ENCODE measurements at regions not wholly inside any gene's neighbourhood (a gene's known extent, or its start where the extent isn't known, plus 50 kb on each side); places are given as distances from the start of the nearest gene placed in this dataset.

DNA sequence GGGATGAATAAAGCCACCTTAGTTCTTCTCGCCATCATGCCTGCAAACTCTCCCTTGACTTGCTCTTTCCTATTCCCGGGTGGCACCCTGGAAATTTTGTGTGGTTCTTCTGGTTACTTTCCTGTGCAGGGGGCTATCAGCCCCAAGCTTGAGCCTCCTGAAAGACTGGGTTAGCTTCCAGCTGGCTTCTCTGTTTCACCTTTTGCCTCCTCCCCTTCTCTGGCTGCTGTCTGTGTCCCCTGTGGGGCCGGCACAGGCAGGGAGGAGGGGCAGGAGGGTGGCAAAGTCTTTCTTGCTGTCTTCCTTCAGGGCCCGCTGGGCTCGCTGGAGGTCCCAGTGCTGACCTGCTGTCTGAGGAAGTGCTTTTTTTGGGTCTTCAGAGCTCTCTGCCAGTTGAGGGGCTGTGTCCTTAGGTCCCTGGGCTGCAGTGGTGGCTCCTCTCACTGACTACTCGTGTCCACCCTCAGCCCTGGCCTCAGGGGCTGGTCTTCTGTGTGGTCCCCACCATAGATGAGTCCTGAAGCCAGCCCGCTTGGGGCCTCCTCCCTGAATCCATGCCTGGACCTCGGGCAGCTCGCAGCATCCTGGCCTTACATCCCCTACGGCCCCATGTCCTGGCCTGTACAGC lies 196.5 kb downstream of the KLF13 start:
- Mint-ChIP-seq H3K36me3 (ENCODE audit: low read depth) (no peaks in the 10 kb centered on the region), H3K4me3 (ENCODE audit: low read depth) (no peak overlapping the region), H3K27ac (no peak overlapping the region), H3K27me3 (ENCODE audit: low read depth) (peaks cover 5% of the 10 kb centered on the region), H3K4me1 (ENCODE audit: low read depth) (no peaks in the 10 kb centered on the region), H3K9me3 (no peaks in the 10 kb centered on the region)
- DNase-seq (ENCODE audit: low spot score): no peak
- intact Hi-C loops (cut with micrococcal nuclease): no loop called here

DNA sequence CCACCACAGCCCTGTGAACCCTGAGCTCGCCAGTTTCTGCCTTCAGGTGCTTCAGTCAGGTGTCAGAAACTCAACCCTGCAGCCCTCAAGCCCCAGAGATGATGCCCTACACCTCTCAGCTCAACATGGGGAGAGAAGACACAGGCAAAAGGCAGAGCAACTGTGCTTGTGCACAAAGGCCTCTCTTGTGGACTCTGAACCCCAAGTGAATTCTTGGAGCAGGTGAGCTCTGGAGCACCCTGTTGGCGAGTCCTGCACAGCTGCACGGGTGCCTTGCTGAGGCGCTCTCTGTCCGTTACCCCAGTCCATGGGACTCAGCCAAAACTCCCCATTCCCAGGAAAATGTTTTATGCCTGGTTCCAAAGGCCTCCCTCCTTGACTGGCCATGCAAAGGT lies 197.0 kb downstream of the KLF13 start:
- H3K4me3 Mint-ChIP-seq (ENCODE audit: low read depth): no peak overlapping the region
- intact Hi-C loops (cut with micrococcal nuclease): no loop called here
- H3K9me3 Mint-ChIP-seq: no peaks in the 10 kb centered on the region
- DNase-seq (ENCODE audit: low spot score): no peak
- H3K27me3 Mint-ChIP-seq (ENCODE audit: low read depth): peaks cover 5% of the 10 kb centered on the region
- H3K36me3 Mint-ChIP-seq (ENCODE audit: low read depth): no peaks in the 10 kb centered on the region
- H3K4me1 Mint-ChIP-seq (ENCODE audit: low read depth): no peaks in the 10 kb centered on the region
- H3K27ac Mint-ChIP-seq: no peak overlapping the region

DNA sequence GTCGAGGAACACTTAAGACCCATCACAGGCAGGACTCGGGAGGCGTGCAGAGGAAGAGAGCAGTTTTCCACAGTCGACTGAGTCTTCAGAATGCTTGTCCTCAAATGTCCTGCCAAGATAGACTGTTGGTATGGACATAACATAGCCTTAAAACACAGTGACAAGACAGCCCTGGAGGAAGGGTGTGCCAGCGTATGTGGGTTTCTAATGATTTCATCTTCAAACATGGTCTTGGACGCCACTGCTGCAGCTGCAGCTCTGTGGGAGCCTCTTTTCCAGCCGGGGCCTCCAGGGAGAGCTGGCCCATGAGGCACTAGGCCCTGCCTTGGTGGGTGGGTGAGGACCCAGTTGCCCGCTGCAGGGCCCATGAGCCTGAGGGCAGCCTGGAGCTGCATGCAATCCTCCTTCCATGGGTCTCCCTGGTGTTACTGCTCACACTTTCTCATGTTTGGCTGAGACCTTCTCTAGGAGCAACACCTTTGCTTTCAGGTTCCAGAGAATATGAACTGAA lies 198.6 kb downstream of the KLF13 start:
- H3K27ac Mint-ChIP-seq: no peak overlapping the region
- no peak for DNase-seq (ENCODE audit: low spot score)
- no peaks in the 10 kb centered on the region for H3K36me3 Mint-ChIP-seq (ENCODE audit: low read depth)
- intact Hi-C loops (cut with micrococcal nuclease): no loop called here
- H3K4me3 Mint-ChIP-seq (ENCODE audit: low read depth): no peak overlapping the region
- no peaks in the 10 kb centered on the region for H3K4me1 Mint-ChIP-seq (ENCODE audit: low read depth)
- H3K9me3 Mint-ChIP-seq: no peaks in the 10 kb centered on the region
- no peaks in the 10 kb centered on the region for H3K27me3 Mint-ChIP-seq (ENCODE audit: low read depth)

DNA sequence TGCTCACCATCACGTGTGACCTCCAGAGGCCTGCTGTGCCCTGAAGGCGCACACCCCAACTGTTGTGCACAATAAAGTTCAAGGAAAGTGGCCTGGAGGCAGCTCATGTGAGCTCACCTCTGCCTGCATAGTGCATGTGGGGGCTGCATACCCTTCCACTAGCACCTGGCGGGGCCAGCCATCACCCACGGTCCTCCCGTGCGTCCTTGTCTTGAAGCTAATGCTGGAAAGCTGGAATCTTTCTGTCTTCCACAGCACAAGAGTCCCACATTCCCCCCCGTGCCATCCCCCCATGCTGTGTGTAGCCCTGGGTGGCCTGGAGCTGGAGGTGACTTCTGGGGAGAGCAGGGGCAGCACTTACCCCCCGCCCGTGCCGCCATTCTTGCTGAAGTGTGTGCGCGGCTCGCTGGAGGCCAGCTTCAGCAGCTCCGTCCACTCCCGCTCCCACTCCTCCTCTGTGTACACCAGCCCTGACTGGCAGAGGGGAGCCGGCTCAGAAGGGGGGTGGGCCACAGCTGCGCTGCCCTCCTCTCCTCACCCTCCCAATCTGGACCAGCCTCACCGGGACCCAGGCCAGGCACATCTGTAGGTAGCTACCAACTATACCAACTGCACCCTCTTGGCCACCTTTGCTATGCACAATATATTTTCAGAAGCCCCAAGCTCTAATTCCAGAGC lies 199.5 kb downstream of the KLF13 start:
- H3K27me3 Mint-ChIP-seq (ENCODE audit: low read depth): peaks cover 3% of the 10 kb centered on the region
- no peaks in the 10 kb centered on the region for H3K36me3 Mint-ChIP-seq (ENCODE audit: low read depth)
- no peaks in the 10 kb centered on the region for H3K4me1 Mint-ChIP-seq (ENCODE audit: low read depth)
- no peak overlapping the region for H3K4me3 Mint-ChIP-seq (ENCODE audit: low read depth)
- H3K27ac Mint-ChIP-seq: no peak overlapping the region
- intact Hi-C loops (cut with micrococcal nuclease): no loop called here
- DNase-seq (ENCODE audit: low spot score): no peak
- no peaks in the 10 kb centered on the region for H3K9me3 Mint-ChIP-seq

DNA sequence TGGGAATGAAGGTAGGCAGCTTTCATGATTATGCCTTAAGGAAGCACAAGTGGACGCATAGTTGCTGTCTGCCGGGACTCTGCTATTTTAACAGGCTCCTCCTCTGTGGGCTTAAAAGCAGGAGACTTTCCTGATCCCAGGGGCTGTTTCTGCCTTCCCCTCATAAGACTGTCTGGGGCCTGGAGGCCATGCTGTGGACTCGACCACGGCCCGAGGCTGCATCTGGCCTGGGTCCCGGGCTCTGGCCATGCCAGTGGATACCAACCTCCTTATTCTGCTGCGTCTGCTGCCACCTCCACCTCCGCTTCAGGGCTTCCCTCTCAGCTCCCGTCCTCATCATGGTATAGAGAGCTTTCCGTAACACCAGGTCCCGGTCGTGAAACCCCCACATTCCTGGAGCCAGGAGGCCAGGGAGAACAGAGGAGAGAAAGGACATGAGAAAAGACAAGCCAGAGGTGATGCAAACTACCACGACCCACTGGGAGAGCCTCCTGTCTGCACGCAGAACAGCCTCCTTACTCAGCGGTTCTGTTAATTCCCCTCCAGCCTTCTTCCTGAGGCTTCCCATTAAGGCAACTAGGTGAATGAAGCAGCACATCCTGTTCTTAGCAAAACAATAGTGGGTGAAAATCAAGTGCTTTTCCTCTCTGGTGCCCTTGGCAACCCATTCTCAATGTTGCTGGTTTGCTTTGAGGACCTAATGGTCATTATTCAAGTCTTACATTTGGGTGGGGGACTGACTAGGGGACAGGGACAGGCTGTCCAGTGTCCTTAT lies 200.5 kb downstream of the KLF13 start:
- Mint-ChIP-seq H3K4me1 (ENCODE audit: low read depth) (no peaks in the 10 kb centered on the region), H3K27me3 (ENCODE audit: low read depth) (peaks cover 7% of the 10 kb centered on the region), H3K9me3 (no peaks in the 10 kb centered on the region), H3K36me3 (ENCODE audit: low read depth) (no peaks in the 10 kb centered on the region), H3K4me3 (ENCODE audit: low read depth) (no peak overlapping the region), H3K27ac (no peak overlapping the region)
- intact Hi-C loops (cut with micrococcal nuclease): no loop called here
- no peak for DNase-seq (ENCODE audit: low spot score)

DNA sequence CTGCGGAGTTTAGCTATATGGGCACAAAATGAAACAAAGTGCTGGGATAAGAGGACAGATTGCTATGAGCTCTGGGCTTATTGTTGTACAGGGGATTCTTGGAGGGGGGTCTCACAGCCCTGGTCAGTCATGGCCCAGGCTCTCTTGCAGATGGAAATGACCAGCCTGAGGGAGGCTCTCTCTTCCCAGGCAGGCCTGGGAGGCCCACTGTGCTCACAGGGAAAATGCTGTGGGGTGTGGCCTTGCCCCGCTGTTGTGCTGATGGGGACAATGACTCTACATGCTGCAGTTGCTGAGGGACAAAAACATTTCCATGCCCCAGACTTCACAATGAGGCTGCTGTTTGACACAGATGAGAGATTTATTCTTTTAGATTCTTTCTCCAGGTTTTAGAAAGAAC lies 202.2 kb downstream of the KLF13 start:
- no peaks in the 10 kb centered on the region for H3K4me1 Mint-ChIP-seq (ENCODE audit: low read depth)
- peaks cover 10% of the 10 kb centered on the region for H3K27me3 Mint-ChIP-seq (ENCODE audit: low read depth)
- no peak overlapping the region for H3K4me3 Mint-ChIP-seq (ENCODE audit: low read depth)
- intact Hi-C loops (cut with micrococcal nuclease): no loop called here
- no peaks in the 10 kb centered on the region for H3K9me3 Mint-ChIP-seq
- H3K36me3 Mint-ChIP-seq (ENCODE audit: low read depth): no peaks in the 10 kb centered on the region
- no peak overlapping the region for H3K27ac Mint-ChIP-seq
- no peak for DNase-seq (ENCODE audit: low spot score)

DNA sequence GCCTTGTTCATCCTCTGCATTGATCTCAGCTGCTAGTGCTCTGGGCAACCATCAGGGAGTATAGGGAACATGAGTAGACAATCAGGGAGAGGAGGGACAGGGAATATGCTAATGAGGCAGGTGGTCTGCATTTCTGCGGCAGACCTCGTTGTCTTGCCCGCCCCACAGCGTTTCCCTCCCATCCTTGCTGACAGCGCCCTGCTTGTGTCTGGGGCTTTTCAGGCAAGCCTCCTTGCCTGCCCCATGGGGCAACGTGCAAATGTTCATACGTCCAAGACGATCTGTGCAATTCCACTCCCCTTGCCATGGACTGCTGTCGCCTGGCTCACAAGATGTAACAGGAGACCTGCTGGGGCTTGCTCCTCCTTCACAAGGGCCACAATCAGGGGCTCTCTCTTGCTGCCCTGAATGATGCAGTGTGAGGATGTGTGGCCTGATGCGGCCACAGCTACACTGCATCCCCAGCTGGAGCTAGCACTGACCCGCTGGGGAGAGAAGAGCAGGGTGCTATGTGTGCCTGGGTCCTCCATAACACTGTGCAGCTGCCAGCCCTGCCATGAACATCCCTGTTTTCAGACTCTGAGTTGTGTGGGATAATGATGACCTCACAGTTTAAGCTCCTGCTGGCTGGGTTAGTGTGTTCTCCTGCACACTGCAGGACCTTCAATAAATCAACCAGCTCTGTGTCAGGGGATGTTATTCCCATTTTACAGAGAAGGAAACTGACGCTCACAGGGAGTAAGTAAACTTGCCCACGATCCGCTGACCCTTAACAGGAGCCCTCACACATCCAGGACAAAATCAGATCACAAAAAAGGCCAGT lies 211.3 kb downstream of the KLF13 start:
- Mint-ChIP-seq H3K27ac (no peak overlapping the region), H3K36me3 (ENCODE audit: low read depth) (no peaks in the 10 kb centered on the region), H3K4me3 (ENCODE audit: low read depth) (no peak overlapping the region), H3K4me1 (ENCODE audit: low read depth) (no peaks in the 10 kb centered on the region), H3K9me3 (no peaks in the 10 kb centered on the region), H3K27me3 (ENCODE audit: low read depth) (peaks cover 51% of the 10 kb centered on the region)
- no peak for DNase-seq (ENCODE audit: low spot score)
- intact Hi-C loops (cut with micrococcal nuclease): no loop called here

DNA sequence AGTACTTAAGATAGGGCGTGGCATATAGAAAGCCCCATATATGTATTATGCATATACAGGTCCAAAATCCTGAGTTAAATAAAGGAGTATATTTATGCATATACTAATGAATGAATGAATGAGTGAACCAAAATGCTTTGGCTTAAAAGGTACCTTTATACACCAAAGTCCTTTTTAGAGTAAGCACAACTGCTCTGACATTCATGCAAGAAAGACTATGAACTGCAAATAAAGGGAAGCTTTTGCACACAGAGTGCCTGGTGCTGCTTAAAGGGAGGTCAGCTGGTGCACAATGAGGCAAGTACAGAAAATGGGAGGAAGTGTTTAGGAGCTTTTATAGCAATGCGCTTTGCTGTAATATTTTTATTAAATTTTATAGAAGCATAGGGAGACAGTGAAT lies 214.0 kb downstream of the KLF13 start:
- Mint-ChIP-seq H3K36me3 (ENCODE audit: low read depth) (no peaks in the 10 kb centered on the region), H3K27ac (no peak overlapping the region), H3K4me3 (ENCODE audit: low read depth) (no peak overlapping the region), H3K9me3 (no peaks in the 10 kb centered on the region), H3K27me3 (ENCODE audit: low read depth) (peaks cover 60% of the 10 kb centered on the region), H3K4me1 (ENCODE audit: low read depth) (peaks cover 3% of the 10 kb centered on the region)
- intact Hi-C loops (cut with micrococcal nuclease): no loop called here
- DNase-seq (ENCODE audit: low spot score): no peak

DNA sequence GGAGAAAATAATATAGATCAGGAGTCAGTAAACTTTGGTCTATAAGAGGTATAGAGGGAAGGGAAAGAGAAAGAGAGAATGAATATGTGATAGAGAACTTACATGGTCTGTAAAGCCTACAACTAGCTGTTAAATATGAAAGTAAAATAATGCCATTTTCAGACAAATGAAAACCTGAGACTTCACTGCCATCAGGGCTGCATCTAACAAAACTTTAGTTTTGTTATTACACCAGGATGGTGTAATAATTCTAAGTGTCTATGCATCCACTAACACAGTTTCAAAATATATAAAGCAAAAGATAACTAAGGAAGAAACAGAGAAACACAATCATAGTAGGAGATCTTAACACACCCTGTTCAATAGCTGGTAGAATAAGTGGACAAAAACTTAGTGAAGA lies 217.7 kb downstream of the KLF13 start:
- H3K27ac Mint-ChIP-seq: no peak overlapping the region
- H3K27me3 Mint-ChIP-seq (ENCODE audit: low read depth): peaks cover 58% of the 10 kb centered on the region
- H3K4me3 Mint-ChIP-seq (ENCODE audit: low read depth): no peak overlapping the region
- H3K4me1 Mint-ChIP-seq (ENCODE audit: low read depth): peaks cover 3% of the 10 kb centered on the region
- intact Hi-C loops (cut with micrococcal nuclease): no loop called here
- H3K9me3 Mint-ChIP-seq: no peaks in the 10 kb centered on the region
- no peak for DNase-seq (ENCODE audit: low spot score)
- H3K36me3 Mint-ChIP-seq (ENCODE audit: low read depth): no peaks in the 10 kb centered on the region

DNA sequence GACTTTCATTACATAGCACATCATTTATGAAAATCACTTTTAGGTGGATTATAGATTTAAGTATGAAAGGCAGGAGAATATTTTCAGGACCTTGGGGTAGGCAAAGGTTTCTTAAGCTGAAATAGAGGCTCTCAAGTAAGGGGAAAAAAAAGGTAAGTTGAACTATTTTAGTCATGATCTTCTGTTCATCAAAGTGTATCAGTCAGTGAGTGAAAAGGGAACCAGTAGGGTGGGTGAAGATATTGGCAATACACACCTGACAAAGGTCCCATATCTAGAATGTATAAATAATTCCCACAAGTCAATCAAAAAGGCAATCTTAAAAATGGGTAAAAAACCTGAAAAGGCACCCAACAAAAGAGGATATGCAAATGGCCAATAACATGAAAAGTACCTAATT lies 218.6 kb downstream of the KLF13 start:
- intact Hi-C loops (cut with micrococcal nuclease): no loop called here
- no peak overlapping the region for H3K27ac Mint-ChIP-seq
- peaks cover 3% of the 10 kb centered on the region for H3K4me1 Mint-ChIP-seq (ENCODE audit: low read depth)
- H3K27me3 Mint-ChIP-seq (ENCODE audit: low read depth): peaks cover 50% of the 10 kb centered on the region
- no peak for DNase-seq (ENCODE audit: low spot score)
- no peaks in the 10 kb centered on the region for H3K36me3 Mint-ChIP-seq (ENCODE audit: low read depth)
- no peak overlapping the region for H3K4me3 Mint-ChIP-seq (ENCODE audit: low read depth)
- no peaks in the 10 kb centered on the region for H3K9me3 Mint-ChIP-seq

DNA sequence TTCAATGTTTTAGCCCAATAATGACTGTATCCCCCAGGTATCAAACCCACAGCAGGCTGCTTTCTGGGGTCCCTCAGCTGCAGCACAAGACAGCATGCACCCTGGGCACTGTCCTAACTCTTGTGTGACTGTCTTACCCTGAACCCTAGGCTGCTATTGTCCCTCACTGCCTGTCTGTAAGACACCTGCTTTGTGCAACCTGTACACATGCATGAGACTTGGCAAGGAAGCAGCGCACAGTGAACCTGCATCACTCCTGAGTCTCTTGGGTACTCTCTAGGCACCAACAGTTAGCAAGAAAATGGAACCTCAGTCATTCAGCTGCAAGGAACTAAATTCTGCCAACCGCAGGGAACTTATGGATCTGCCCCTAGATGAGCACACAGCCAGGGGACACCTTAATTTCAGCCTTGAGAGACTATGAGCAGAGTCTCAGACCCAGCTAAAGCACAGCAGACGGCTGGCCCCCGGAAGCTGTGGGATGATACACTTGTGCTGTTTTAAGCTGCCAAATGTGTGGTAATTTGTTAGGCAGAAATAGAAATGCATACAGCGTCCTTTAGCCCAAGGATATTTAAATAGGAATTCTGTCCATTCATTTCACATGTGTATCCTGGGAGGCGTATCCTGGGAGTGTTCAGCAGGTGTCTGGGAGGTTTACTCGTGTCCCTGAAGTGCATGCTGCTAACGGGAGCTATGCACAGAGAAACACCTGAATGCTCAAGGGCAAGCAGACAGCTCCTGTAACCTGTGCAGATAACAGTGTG lies 223.8 kb downstream of the KLF13 start:
- Mint-ChIP-seq H3K4me3 (ENCODE audit: low read depth) (no peak overlapping the region), H3K9me3 (no peaks in the 10 kb centered on the region), H3K27ac (no peak overlapping the region), H3K27me3 (ENCODE audit: low read depth) (peaks cover 10% of the 10 kb centered on the region), H3K36me3 (ENCODE audit: low read depth) (no peaks in the 10 kb centered on the region), H3K4me1 (ENCODE audit: low read depth) (no peaks in the 10 kb centered on the region)
- no peak for DNase-seq (ENCODE audit: low spot score)
- intact Hi-C loops (cut with micrococcal nuclease): no loop called here

DNA sequence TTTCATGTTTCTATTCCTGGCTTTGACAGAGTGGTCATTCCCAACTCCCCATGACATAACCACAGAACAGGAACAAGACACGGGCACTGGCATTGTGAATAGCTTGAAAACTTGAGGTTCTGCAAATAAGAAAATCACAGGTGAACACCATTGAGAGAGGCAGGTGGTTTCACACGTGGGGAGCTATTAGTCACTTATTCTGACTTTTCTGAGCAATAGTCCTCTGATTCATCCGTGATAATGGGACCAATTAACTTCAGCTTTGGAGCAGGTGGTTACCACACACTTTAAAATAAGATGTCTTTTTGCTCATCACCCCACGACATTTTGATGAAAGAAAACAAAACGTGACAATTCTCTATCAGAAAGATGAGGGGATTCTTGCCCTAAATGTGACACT lies 224.7 kb downstream of the KLF13 start:
- intact Hi-C loops (cut with micrococcal nuclease): no loop called here
- Mint-ChIP-seq H3K27ac (no peak overlapping the region), H3K9me3 (no peaks in the 10 kb centered on the region)

More for the DNA sequence above, 224.7 kb downstream of the KLF13 start:
- no peak for DNase-seq (ENCODE audit: low spot score)
- Mint-ChIP-seq H3K4me1 (ENCODE audit: low read depth) (no peaks in the 10 kb centered on the region), H3K27me3 (ENCODE audit: low read depth) (peaks cover 5% of the 10 kb centered on the region), H3K36me3 (ENCODE audit: low read depth) (no peaks in the 10 kb centered on the region), H3K4me3 (ENCODE audit: low read depth) (no peak overlapping the region)
